Caco-2 (cell line): ENCODE measurements at regions not wholly inside any gene's neighbourhood (a gene's known extent, or its start where the extent isn't known, plus 50 kb on each side); places are given as distances from the start of the nearest gene placed in this dataset.

Experiments
- BruUV-seq: library from RNA; stranded (reverse); fragments of 400-500 nt; replicated peaks from 2 replicates; lab custom pipeline; 2021; lab: Mats Ljungman, UMichigan
- CTCF ChIA-PET: fragments of 300-600 bp; sonication (Branson Sonifier 250); formaldehyde crosslinking; loops from one replicate; lab custom pipeline; 2022; ENCODE audit warnings: antibody characterized with exemption; lab: Charles Lee
- POLR2A ChIA-PET: fragments of 300-600 bp; sonication (Branson Sonifier 250); formaldehyde crosslinking; loops from one replicate; lab custom pipeline; 2022; ENCODE audit warnings: antibody characterized with exemption; lab: Charles Lee
- DNase-seq, 2 experiments: peaks; one replicate each; pipeline versions ENCODE4 v3.0.0 to v3.0.0-alpha.2; 2020 to 2022
- H3K27me3 ChIP-seq: replicated peaks from 2 replicates; pipeline ENCODE4 v1.6.0; 2011; ENCODE audit warnings: low read length; ENCODE audit not compliant: control insufficient read depth, insufficient read depth
- H3K36me3 ChIP-seq: 2 replicates; pipeline ENCODE4 v1.5.1; 2011; ENCODE audit warnings: low read length; ENCODE audit not compliant: control insufficient read depth, insufficient read depth
- H3K4me1 ChIP-seq: fragments of 250-450 bp; sonication (Bioruptor Pico); 2 replicates; pipeline ENCODE4 v1.5.1; 2020; ENCODE audit warnings: mild to moderate bottlenecking
- H3K4me3 ChIP-seq: 2 replicates; pipeline ENCODE4 v1.5.1; 2011; ENCODE audit warnings: low read depth, mild to moderate bottlenecking, control low read depth, low read length
- H3K9me3 ChIP-seq: fragments of 250-450 bp; sonication (Bioruptor Pico); 2 replicates; pipeline ENCODE4 v1.5.1; 2020; ENCODE audit warnings: mild to moderate bottlenecking, moderate library complexity
- H3K27ac Mint-ChIP-seq: one replicate; pipeline ENCODE4 v1.8.0; 2022; ENCODE audit warnings: mixed read lengths; ENCODE audit not compliant: unreplicated experiment
- H3K27me3 Mint-ChIP-seq: one replicate; pipeline ENCODE4 v1.8.0; 2022; ENCODE audit warnings: mixed read lengths; ENCODE audit not compliant: insufficient read depth, unreplicated experiment
- H3K36me3 Mint-ChIP-seq: one replicate; pipeline ENCODE4 v1.8.0; 2022; ENCODE audit warnings: mild to moderate bottlenecking, mixed read lengths; ENCODE audit not compliant: insufficient read depth, unreplicated experiment
- H3K4me1 Mint-ChIP-seq: one replicate; pipeline ENCODE4 v1.8.0; 2022; ENCODE audit warnings: low read depth, mixed read lengths; ENCODE audit not compliant: unreplicated experiment
- H3K4me3 Mint-ChIP-seq: one replicate; pipeline ENCODE4 v1.8.0; 2022; ENCODE audit warnings: mild to moderate bottlenecking, moderate library complexity, mixed read lengths; ENCODE audit not compliant: unreplicated experiment
- H3K9me3 Mint-ChIP-seq: one replicate; pipeline ENCODE4 v1.8.0; 2022; ENCODE audit warnings: mixed read lengths; ENCODE audit not compliant: unreplicated experiment
- CTCF ChIP-seq, 2 experiments: fragments of 200-600 bp in 1 of 2; IDR thresholded peaks; 1 replicate in 1 of 2; 2 replicates in 1 of 2; pipeline versions ENCODE4 v1.5.1 to v1.8.0; 2011 to 2022; ENCODE audit warnings: antibody characterized with exemption in 1 of 2, control low read depth in 1 of 2, inconsistent platforms in 1 of 2, low read depth in 1 of 2, low read length in 1 of 2, mild to moderate bottlenecking in 1 of 2, moderate library complexity in 1 of 2; ENCODE audit not compliant: insufficient read depth in 1 of 2, severe bottlenecking in 1 of 2, unreplicated experiment in 1 of 2
- intact Hi-C: fragments of 100-400 bp; cut with micrococcal nuclease; formaldehyde crosslinking; loops from one replicate; pipeline ENCODE4 v1.10.0; 2022; ENCODE audit not compliant: unreplicated experiment

- POLR2A ChIA-PET, result no interaction called here
- Mint-ChIP-seq H3K4me1 (no peaks in the 10 kb centered on the region), H3K36me3 (no peaks in the 10 kb centered on the region), H3K27me3 (no peaks in the 10 kb centered on the region), H3K27ac (no peak overlapping the region), H3K9me3 (peaks cover 12% of the 10 kb centered on the region), H3K4me3 (no peak overlapping the region)
- Histone ChIP-seq H3K4me3 (no peak overlapping the region), H3K9me3 (no peaks in the 10 kb centered on the region), H3K27me3 (no peaks in the 10 kb centered on the region), H3K4me1 (no peaks in the 10 kb centered on the region), H3K36me3 (no peaks in the 10 kb centered on the region)
- DNase-seq, result no peak
- TF ChIP-seq CTCF (IDR thresholded peaks at IDR 0.05; ENCODE audit: insufficient read depth in 1 of 2, low read depth in 1 of 2, low read length in 1 of 2, severe bottlenecking in 1 of 2, unreplicated experiment in 1 of 2), result no peak
- BruUV-seq, result no TSS peak
- intact Hi-C loops, result no loop called here
- CTCF ChIA-PET, result no interaction called here
Measured at GRCh38 chr5:166810721-166811120, 1480.7 kb upstream of the WWC1 start.

GRCh38 chr5:166823360-166823759, 1468.1 kb upstream of the WWC1 start:
- H3K9me3 Mint-ChIP-seq, result no peaks in the 10 kb centered on the region
- no peaks in the 10 kb centered on the region for H3K9me3 ChIP-seq
- DNase-seq, result peak in 1 of 2 experiments; percentile 12

GRCh38 chr5:166834246-166834645, 1457.2 kb upstream of the WWC1 start:
- ChIA-PET CTCF (no interaction called here), POLR2A (no interaction called here)
- no peak for TF ChIP-seq CTCF (IDR thresholded peaks at IDR 0.05; ENCODE audit: insufficient read depth in 1 of 2, low read depth in 1 of 2, low read length in 1 of 2, severe bottlenecking in 1 of 2, unreplicated experiment in 1 of 2)
- Mint-ChIP-seq H3K4me1 (no peaks in the 10 kb centered on the region), H3K36me3 (no peaks in the 10 kb centered on the region), H3K9me3 (peaks cover 8% of the 10 kb centered on the region), H3K27me3 (peaks cover 2% of the 10 kb centered on the region), H3K4me3 (no peak overlapping the region), H3K27ac (no peak overlapping the region)
- intact Hi-C loops, result no loop called here
- no peaks in the 10 kb centered on the region for H3K9me3 ChIP-seq
- no peaks in the 10 kb centered on the region for H3K27me3 ChIP-seq
- DNase-seq, result no peak
- BruUV-seq, result no TSS peak
- H3K4me3 ChIP-seq, result no peak overlapping the region
- H3K4me1 ChIP-seq, result no peaks in the 10 kb centered on the region
- no peaks in the 10 kb centered on the region for H3K36me3 ChIP-seq

More at GRCh38 chr5:166823360-166823759, 1468.1 kb upstream of the WWC1 start:
- TF ChIP-seq CTCF (IDR thresholded peaks at IDR 0.05; ENCODE audit: insufficient read depth in 1 of 2, low read depth in 1 of 2, low read length in 1 of 2, severe bottlenecking in 1 of 2, unreplicated experiment in 1 of 2), result no peak
- no peak overlapping the region for H3K4me3 Mint-ChIP-seq
- H3K4me3 ChIP-seq, result no peak overlapping the region
- peak overlapping the region; percentile 35 for H3K27ac Mint-ChIP-seq
- intact Hi-C loops, result loop anchor here (1.0 kb wide), 1 partner anchor 226 kb away; no protein-coding TSS in a partner anchor
- ChIA-PET POLR2A (no interaction called here), CTCF (no interaction called here)
- H3K4me1 Mint-ChIP-seq, result no peaks in the 10 kb centered on the region
- H3K27me3 Mint-ChIP-seq, result no peaks in the 10 kb centered on the region
- no TSS peak for BruUV-seq
- H3K27me3 ChIP-seq, result no peaks in the 10 kb centered on the region
- H3K36me3 Mint-ChIP-seq, result no peaks in the 10 kb centered on the region
- peaks cover 5% of the 10 kb centered on the region; the same call in 1 of the 2 replicates for H3K4me1 ChIP-seq
- H3K36me3 ChIP-seq, result no peaks in the 10 kb centered on the region
